Astrocyte of the hippocampus (primary cell): ENCODE measurements at regions not wholly inside any gene's neighbourhood (a gene's known extent, or its start where the extent isn't known, plus 50 kb on each side); places are given as distances from the start of the nearest gene placed in this dataset.

Experiments
- DNase-seq: peaks from one replicate; pipeline ENCODE4 v3.0.0; 2011; ENCODE audit warnings: low read depth, low spot score

GRCh38 chr6:41404182-41404845, 68.9 kb downstream of the NCR2 start:
- no peak for DNase-seq

- DNase-seq: no peak
Observed at GRCh38 chr6:41405941-41406727, 70.7 kb downstream of the NCR2 start.

GRCh38 chr6:41406728-41407489, 71.5 kb downstream of the NCR2 start:
- DNase-seq: peak; percentile 24

GRCh38 chr6:41408576-41408975, 73.2 kb downstream of the NCR2 start:
- no peak for DNase-seq

GRCh38 chr6:41408982-41409381, 73.6 kb downstream of the NCR2 start:
- DNase-seq: peak; percentile 20

- DNase-seq: no peak
Observed at GRCh38 chr6:41409489-41409888, 74.1 kb downstream of the NCR2 start.

- no peak for DNase-seq
Observed at GRCh38 chr6:41411961-41412360, 76.6 kb downstream of the NCR2 start.

- no peak for DNase-seq
Observed at GRCh38 chr6:41413250-41413649, 77.8 kb downstream of the NCR2 start.

- no peak for DNase-seq
Observed at GRCh38 chr6:41416501-41416837, 81.1 kb downstream of the NCR2 start.

- DNase-seq: no peak
Observed at GRCh38 chr6:41418741-41419140, 83.3 kb downstream of the NCR2 start.

- no peak for DNase-seq
Observed at GRCh38 chr6:41419385-41419784, 84.0 kb downstream of the NCR2 start.

- no peak for DNase-seq
Observed at GRCh38 chr6:41420186-41420585, 84.8 kb downstream of the NCR2 start.

- no peak for DNase-seq
Observed at GRCh38 chr6:41422161-41422560, 86.8 kb downstream of the NCR2 start.

GRCh38 chr6:41423002-41423401, 87.6 kb downstream of the NCR2 start:
- DNase-seq: no peak

- peak; percentile 90 for DNase-seq
Observed at GRCh38 chr6:41424370-41425058, 89.1 kb downstream of the NCR2 start.

GRCh38 chr6:41425511-41425910, 90.1 kb downstream of the NCR2 start:
- DNase-seq: no peak

- DNase-seq: no peak
Observed at GRCh38 chr6:41426438-41426851, 91.0 kb downstream of the NCR2 start.

GRCh38 chr6:41426888-41427641, 91.7 kb downstream of the NCR2 start:
- no peak for DNase-seq

GRCh38 chr6:41427642-41428335, 92.4 kb downstream of the NCR2 start:
- peak; percentile 44 for DNase-seq

GRCh38 chr6:41428336-41428995, 93.1 kb downstream of the NCR2 start:
- DNase-seq: no peak
